Urinary bladder (tissue), 3 donors: ENCODE measurements at regions not wholly inside any gene's neighbourhood (a gene's known extent, or its start where the extent isn't known, plus 50 kb on each side); places are given as distances from the start of the nearest gene placed in this dataset.
"Not testable (repeated sequence)": the region's sequence is repeated elsewhere in the genome, so short reads cannot be mapped to it uniquely, and the experiment has no call there.

ENCODE experiments used
- DNase-seq: peaks from one replicate; pipeline ENCODE4 v3.0.0-alpha.2; 2015; ENCODE audit errors: extremely low spot score
- H3K27ac ChIP-seq: one replicate; pipeline ENCODE4 v1.5.1; 2013; ENCODE audit warnings: low read depth, mild to moderate bottlenecking, moderate library complexity
- H3K36me3 ChIP-seq: one replicate; pipeline ENCODE4 v1.6.1; 2013; ENCODE audit warnings: mild to moderate bottlenecking, moderate library complexity; ENCODE audit not compliant: insufficient read depth
- H3K4me1 ChIP-seq: one replicate; pipeline ENCODE4 v1.6.1; 2013; ENCODE audit warnings: mild to moderate bottlenecking, moderate library complexity; ENCODE audit not compliant: insufficient read depth
- H3K4me3 ChIP-seq: one replicate; pipeline ENCODE4 v1.5.1; 2013; ENCODE audit warnings: low read depth, low read length
- WGBS: extraction: QIAGEN DNeasy Blood & Tissue Kit; methylation state at CpG from one replicate; pipeline ENCODE4 v1.1.7; 2013; 5-methylcytosine and 5-hydroxymethylcytosine counted together
- donor health status: healthy with polysubstance abuse.
- donor health status: healthy.

DNA sequence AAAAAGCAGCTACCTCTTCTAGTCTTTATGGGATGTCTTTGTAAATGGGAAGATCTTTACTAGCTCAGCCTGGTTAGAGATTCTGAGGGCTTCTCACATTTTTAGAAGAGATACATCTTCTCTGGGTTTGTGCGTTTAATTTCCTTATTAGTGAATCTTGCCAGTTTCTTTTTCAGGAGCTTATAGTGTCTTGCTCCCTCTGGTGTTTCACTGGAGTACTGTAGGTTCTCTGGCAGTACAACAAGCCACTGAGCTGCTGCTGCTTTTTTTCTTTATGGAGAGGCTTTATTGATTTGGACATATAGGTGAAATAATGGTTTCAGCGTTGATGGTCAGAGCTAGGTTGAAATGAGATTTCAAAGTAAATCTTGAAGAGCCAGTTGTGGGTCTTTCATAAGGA lies 82.9 kb downstream of the LAS1L start:
- 60% methylated on average over 2 of the region's 2 CpGs for WGBS
- Histone ChIP-seq H3K4me3 (no peak overlapping the region), H3K36me3 (no peaks in the 10 kb centered on the region), H3K4me1 (no peaks in the 10 kb centered on the region), H3K27ac (no peak overlapping the region)
- no peak for DNase-seq

DNA sequence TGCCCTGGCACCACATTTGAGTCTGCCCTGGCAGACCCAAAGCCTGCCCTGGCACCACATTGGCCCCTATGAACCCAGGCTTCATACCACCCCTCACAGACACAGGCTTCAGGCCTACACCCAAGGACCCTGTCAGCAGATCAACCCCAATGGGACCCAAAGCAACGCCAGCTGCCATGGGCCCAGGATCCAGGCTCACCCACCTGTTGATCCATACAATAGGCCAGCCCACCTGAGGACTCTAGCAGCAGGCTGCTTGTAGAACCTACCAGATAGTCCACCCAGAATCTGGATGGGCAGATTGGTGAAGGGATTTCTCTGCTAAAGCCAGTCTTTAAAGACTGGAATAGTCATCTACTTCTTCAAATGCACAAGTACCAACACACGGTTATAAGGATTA lies 114.4 kb downstream of the LAS1L start:
- DNase-seq = no peak
- Histone ChIP-seq H3K4me1 (no peaks in the 10 kb centered on the region), H3K27ac (no peak overlapping the region), H3K36me3 (peaks cover 3% of the 10 kb centered on the region), H3K4me3 (no peak overlapping the region)
- WGBS = 100% methylated on average over 2 of the region's 2 CpGs

- not testable (repeated sequence) for H3K4me1 ChIP-seq, H3K36me3 ChIP-seq, DNase-seq, H3K27ac ChIP-seq
- H3K4me3 ChIP-seq = peak overlapping the region; percentile 11
- WGBS = under 1% methylated on average over 48 of the region's 48 CpGs
These were observed 126.9 kb downstream of the LAS1L start for GRCh38 chrX:65407662-65408061.

GRCh38 chrX:65407157-65407626 lies 127.4 kb downstream of the LAS1L start:
- no peak for DNase-seq
- 2% methylated on average over 53 of the region's 63 CpGs for WGBS
- peak overlapping the region; percentile 11 for H3K4me3 ChIP-seq
- H3K36me3 ChIP-seq = no peaks in the 10 kb centered on the region
- H3K4me1 ChIP-seq = no peaks in the 10 kb centered on the region
- no peak overlapping the region for H3K27ac ChIP-seq

DNA sequence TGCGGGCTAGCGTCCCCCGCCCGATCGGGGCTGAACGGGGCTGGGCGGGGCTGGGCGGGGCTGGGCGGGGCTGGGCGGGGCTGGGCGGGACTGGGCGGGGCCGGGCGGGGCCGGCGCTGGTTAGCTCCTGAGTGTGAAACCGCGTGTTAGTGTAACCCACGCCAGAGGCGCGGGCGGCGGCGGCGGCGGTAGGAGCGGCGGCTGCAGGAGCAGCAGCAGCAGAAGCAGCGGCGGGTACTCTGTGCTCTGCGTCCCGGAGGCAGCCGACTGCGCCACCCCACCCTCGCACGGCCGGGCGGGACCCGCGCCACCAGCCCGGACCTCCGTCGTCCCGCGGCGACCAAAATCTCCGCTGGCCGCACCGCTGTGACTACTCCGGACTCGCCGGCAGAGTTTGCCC lies 128.1 kb downstream of the LAS1L start:
- under 1% methylated on average over 47 of the region's 52 CpGs for WGBS
- no peaks in the 10 kb centered on the region for H3K4me1 ChIP-seq
- H3K36me3 ChIP-seq = no peaks in the 10 kb centered on the region
- H3K27ac ChIP-seq = no peak overlapping the region
- H3K4me3 ChIP-seq = no peak overlapping the region
- DNase-seq = no peak

DNA sequence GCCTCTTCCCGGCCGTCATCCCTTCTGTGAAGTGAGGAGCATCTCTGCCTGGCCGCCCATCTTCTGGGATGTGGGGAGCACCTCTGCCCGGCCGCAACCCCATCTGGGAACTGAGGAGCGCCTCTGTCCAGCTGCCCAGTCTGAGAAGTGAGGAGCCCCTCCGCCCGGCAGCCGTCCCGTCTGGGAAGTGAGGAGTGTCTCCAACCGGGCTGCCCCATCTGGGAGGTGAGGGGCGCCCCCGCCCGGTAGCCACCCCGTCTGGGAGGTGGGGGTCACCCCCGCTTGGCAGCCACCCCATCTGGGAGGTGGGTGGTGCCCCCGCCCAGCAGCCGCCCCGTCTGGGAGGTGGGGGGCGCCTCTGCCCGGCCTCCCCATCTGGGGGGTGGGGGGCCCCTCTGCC lies 142.3 kb downstream of the LAS1L start:
- H3K4me1 ChIP-seq = no peaks in the 10 kb centered on the region
- DNase-seq = no peak
- no peak overlapping the region for H3K27ac ChIP-seq
- WGBS = 99% methylated on average over 21 of the region's 21 CpGs
- H3K36me3 ChIP-seq = no peaks in the 10 kb centered on the region
- H3K4me3 ChIP-seq = no peak overlapping the region

DNA sequence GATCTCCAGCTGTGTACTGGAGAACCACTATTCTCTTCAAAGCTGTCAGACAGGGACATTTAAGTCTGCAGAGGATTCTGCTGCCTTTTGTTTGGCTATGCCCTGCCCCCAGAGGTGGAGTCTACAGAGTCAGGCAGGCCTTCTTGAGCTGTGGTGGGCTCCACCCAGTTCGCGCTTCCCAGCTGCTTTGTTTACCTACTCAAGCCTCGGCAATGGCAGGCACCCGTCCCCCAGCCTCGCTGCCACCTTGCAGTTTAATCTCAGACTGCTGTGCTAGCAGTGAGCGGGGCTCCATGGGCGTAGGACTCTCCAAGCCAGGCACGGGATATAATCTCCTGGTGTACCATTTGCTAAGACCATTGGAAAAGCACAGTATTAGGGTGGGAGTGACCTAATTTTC lies 145.5 kb downstream of the LAS1L start:
- not testable (repeated sequence) for H3K4me3 ChIP-seq, H3K4me1 ChIP-seq, H3K36me3 ChIP-seq, H3K27ac ChIP-seq, DNase-seq
- 93% methylated on average over 8 of the region's 8 CpGs for WGBS
